ENCODE measurements at regions not wholly inside any gene's neighbourhood (a gene's known extent, or its start where the extent isn't known, plus 50 kb on each side); places are given as distances from the start of the nearest gene placed in this dataset.

- in situ Hi-C loops (cut with HindIII; ENCODE audit: low sequenced_read_pairs) = no loop called here
- DNase-seq (ENCODE audit: low spot score) = no peak
Observed at GRCh38 chr7:52325237-52325636, 710.2 kb upstream of the POM121L12 start.

GRCh38 chr7:52323202-52323746 lies 712.2 kb upstream of the POM121L12 start:
- in situ Hi-C loops (cut with HindIII; ENCODE audit: low sequenced_read_pairs) = no loop called here
- DNase-seq (ENCODE audit: low spot score) = no peak

GRCh38 chr7:52320610-52321009 lies 714.8 kb upstream of the POM121L12 start:
- DNase-seq (ENCODE audit: low spot score) = no peak
- in situ Hi-C loops (cut with HindIII; ENCODE audit: low sequenced_read_pairs) = no loop called here

- no peak for DNase-seq (ENCODE audit: low spot score)
- in situ Hi-C loops (cut with HindIII; ENCODE audit: low sequenced_read_pairs) = no loop called here
Observed at GRCh38 chr7:52317921-52318320, 717.5 kb upstream of the POM121L12 start.

GRCh38 chr7:52311886-52312285 lies 723.5 kb upstream of the POM121L12 start:
- in situ Hi-C loops (cut with HindIII; ENCODE audit: low sequenced_read_pairs) = no loop called here
- no peak for DNase-seq (ENCODE audit: low spot score)

GRCh38 chr7:52309631-52310030 lies 725.8 kb upstream of the POM121L12 start:
- no peak for DNase-seq (ENCODE audit: low spot score)
- in situ Hi-C loops (cut with HindIII; ENCODE audit: low sequenced_read_pairs) = no loop called here

GRCh38 chr7:52302765-52303520 lies 732.5 kb upstream of the POM121L12 start:
- in situ Hi-C loops (cut with HindIII; ENCODE audit: low sequenced_read_pairs) = no loop called here
- no peak for DNase-seq (ENCODE audit: low spot score)

GRCh38 chr7:52297128-52297527 lies 738.3 kb upstream of the POM121L12 start:
- in situ Hi-C loops (cut with HindIII; ENCODE audit: low sequenced_read_pairs) = no loop called here
- DNase-seq (ENCODE audit: low spot score) = no peak

GRCh38 chr7:52294942-52295341 lies 740.5 kb upstream of the POM121L12 start:
- DNase-seq (ENCODE audit: low spot score) = no peak
- in situ Hi-C loops (cut with HindIII; ENCODE audit: low sequenced_read_pairs) = no loop called here

GRCh38 chr7:52289247-52289646 lies 746.2 kb upstream of the POM121L12 start:
- DNase-seq (ENCODE audit: low spot score) = no peak
- in situ Hi-C loops (cut with HindIII; ENCODE audit: low sequenced_read_pairs) = no loop called here

- in situ Hi-C loops (cut with HindIII; ENCODE audit: low sequenced_read_pairs) = no loop called here
Observed at GRCh38 chr7:52287698-52288097, 747.7 kb upstream of the POM121L12 start.

GRCh38 chr7:52285689-52286088 lies 749.7 kb upstream of the POM121L12 start:
- DNase-seq (ENCODE audit: low spot score) = no peak
- in situ Hi-C loops (cut with HindIII; ENCODE audit: low sequenced_read_pairs) = no loop called here

More at GRCh38 chr7:52287698-52288097, 747.7 kb upstream of the POM121L12 start:
- DNase-seq (ENCODE audit: low spot score) = no peak

GRCh38 chr7:52283335-52283734 lies 752.1 kb upstream of the POM121L12 start:
- no peak for DNase-seq (ENCODE audit: low spot score)
- in situ Hi-C loops (cut with HindIII; ENCODE audit: low sequenced_read_pairs) = no loop called here

GRCh38 chr7:52273685-52274610 lies 761.5 kb upstream of the POM121L12 start:
- no peak for DNase-seq (ENCODE audit: low spot score)
- in situ Hi-C loops (cut with HindIII; ENCODE audit: low sequenced_read_pairs) = no loop called here

GRCh38 chr7:52271703-52272102 lies 763.7 kb upstream of the POM121L12 start:
- in situ Hi-C loops (cut with HindIII; ENCODE audit: low sequenced_read_pairs) = no loop called here
- no peak for DNase-seq (ENCODE audit: low spot score)

- DNase-seq (ENCODE audit: low spot score) = no peak
Observed at GRCh38 chr7:52270301-52270700, 765.1 kb upstream of the POM121L12 start.

GRCh38 chr7:52269669-52270068 lies 765.8 kb upstream of the POM121L12 start:
- in situ Hi-C loops (cut with HindIII; ENCODE audit: low sequenced_read_pairs) = no loop called here
- DNase-seq (ENCODE audit: low spot score) = no peak

More at GRCh38 chr7:52270301-52270700, 765.1 kb upstream of the POM121L12 start:
- in situ Hi-C loops (cut with HindIII; ENCODE audit: low sequenced_read_pairs) = no loop called here

GRCh38 chr7:52261057-52261456 lies 774.4 kb upstream of the POM121L12 start:
- in situ Hi-C loops (cut with HindIII; ENCODE audit: low sequenced_read_pairs) = no loop called here
- DNase-seq (ENCODE audit: low spot score) = no peak

- in situ Hi-C loops (cut with HindIII; ENCODE audit: low sequenced_read_pairs) = no loop called here
- DNase-seq (ENCODE audit: low spot score) = no peak
Observed at GRCh38 chr7:52260046-52260665, 775.3 kb upstream of the POM121L12 start.

GRCh38 chr7:52257890-52258289 lies 777.5 kb upstream of the POM121L12 start:
- no peak for DNase-seq (ENCODE audit: low spot score)
- in situ Hi-C loops (cut with HindIII; ENCODE audit: low sequenced_read_pairs) = no loop called here
